ENCODE measurements at regions not wholly inside any gene's neighbourhood (a gene's known extent, or its start where the extent isn't known, plus 50 kb on each side); places are given as distances from the start of the nearest gene placed in this dataset.

DNA sequence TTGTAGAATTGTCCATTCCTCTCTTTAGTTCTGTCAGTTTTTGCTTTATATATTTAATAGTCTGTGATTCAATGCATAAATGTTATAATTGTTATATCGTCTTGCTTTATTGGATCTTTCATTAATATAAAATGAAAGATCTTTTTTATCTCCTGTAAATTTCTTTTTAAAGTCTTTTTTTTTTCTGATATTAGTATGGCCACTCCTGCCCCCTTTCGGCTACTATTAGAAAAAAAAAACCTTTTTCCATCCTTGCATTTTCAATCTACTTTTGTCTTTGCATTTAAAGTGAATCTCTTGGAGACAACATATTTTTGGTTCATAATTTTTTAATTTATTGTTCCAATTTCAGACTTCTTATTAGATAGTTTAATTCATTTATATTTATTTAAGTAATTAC, 677.4 kb upstream of the NDST4 start:
- TF ChIP-seq, protein P1, sequence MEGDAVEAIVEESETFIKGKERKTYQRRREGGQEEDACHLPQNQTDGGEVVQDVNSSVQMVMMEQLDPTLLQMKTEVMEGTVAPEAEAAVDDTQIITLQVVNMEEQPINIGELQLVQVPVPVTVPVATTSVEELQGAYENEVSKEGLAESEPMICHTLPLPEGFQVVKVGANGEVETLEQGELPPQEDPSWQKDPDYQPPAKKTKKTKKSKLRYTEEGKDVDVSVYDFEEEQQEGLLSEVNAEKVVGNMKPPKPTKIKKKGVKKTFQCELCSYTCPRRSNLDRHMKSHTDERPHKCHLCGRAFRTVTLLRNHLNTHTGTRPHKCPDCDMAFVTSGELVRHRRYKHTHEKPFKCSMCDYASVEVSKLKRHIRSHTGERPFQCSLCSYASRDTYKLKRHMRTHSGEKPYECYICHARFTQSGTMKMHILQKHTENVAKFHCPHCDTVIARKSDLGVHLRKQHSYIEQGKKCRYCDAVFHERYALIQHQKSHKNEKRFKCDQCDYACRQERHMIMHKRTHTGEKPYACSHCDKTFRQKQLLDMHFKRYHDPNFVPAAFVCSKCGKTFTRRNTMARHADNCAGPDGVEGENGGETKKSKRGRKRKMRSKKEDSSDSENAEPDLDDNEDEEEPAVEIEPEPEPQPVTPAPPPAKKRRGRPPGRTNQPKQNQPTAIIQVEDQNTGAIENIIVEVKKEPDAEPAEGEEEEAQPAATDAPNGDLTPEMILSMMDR (IDR thresholded peaks at IDR 0.05) = no peak
- TF ChIP-seq POLR2A (IDR thresholded peaks at IDR 0.05) = no peak
